ENCODE measurements at regions not wholly inside any gene's neighbourhood (a gene's known extent, or its start where the extent isn't known, plus 50 kb on each side); places are given as distances from the start of the nearest gene placed in this dataset.
A peak's percentile ranks its signal among the peaks of the same experiment; 100 is the strongest.

- Histone ChIP-seq H3K9me3 (no peaks in the 10 kb centered on the region), H3K4me1 (peaks cover 19 to 32% (median 22%) of the 10 kb centered on the region in 4 donors), H3K27ac (replicated peaks in 1 of 4) (peak overlapping the region in 1 of 4 donors; percentile 20), H3K36me3 (no peaks in the 10 kb centered on the region), H3K27me3 (no peaks in the 10 kb centered on the region), H3K4me3 (no peak overlapping the region)
- no peak for DNase-seq (ENCODE audit: extremely low spot score)
- WGBS, result 78% methylated on average over 7 of the region's 7 CpGs
- intact Hi-C loops (cut with DNase I), result no loop called here
- no peak for TF ChIP-seq POLR2A (IDR thresholded peaks at IDR 0.05; ENCODE audit: low read depth)
- TF ChIP-seq EP300 (IDR thresholded peaks at IDR 0.05), result no peak
- TF ChIP-seq POLR2AphosphoS5 (IDR thresholded peaks at IDR 0.05), result no peak
- no peak for TF ChIP-seq CTCF (IDR thresholded peaks at IDR 0.05)
Measured at GRCh38 chr20:53679597-53680309, 86.1 kb upstream of the ZNF217 start.

GRCh38 chr20:53678990-53679596 lies 85.5 kb upstream of the ZNF217 start:
- peaks cover 19 to 32% (median 22%) of the 10 kb centered on the region in 4 donors for H3K4me1 ChIP-seq
- 66% methylated on average over 3 of the region's 3 CpGs for WGBS
- TF ChIP-seq EP300 (IDR thresholded peaks at IDR 0.05) (no peak), CTCF (IDR thresholded peaks at IDR 0.05) (no peak), POLR2AphosphoS5 (IDR thresholded peaks at IDR 0.05) (no peak), POLR2A (IDR thresholded peaks at IDR 0.05; ENCODE audit: low read depth) (no peak)
- H3K27me3 ChIP-seq, result no peaks in the 10 kb centered on the region
- H3K4me3 ChIP-seq, result no peak overlapping the region
- no peaks in the 10 kb centered on the region for H3K9me3 ChIP-seq
- no peak overlapping the region for H3K27ac ChIP-seq (replicated peaks in 1 of 4)
- no peak for DNase-seq (ENCODE audit: extremely low spot score)
- H3K36me3 ChIP-seq, result no peaks in the 10 kb centered on the region
- intact Hi-C loops (cut with DNase I), result no loop called here

GRCh38 chr20:53678315-53678989 lies 84.8 kb upstream of the ZNF217 start:
- Histone ChIP-seq H3K9me3 (no peaks in the 10 kb centered on the region), H3K27ac (replicated peaks in 1 of 4) (no peak overlapping the region), H3K36me3 (no peaks in the 10 kb centered on the region), H3K4me1 (peaks cover 19 to 32% (median 22%) of the 10 kb centered on the region in 4 donors), H3K4me3 (no peak overlapping the region), H3K27me3 (no peaks in the 10 kb centered on the region)
- 68% methylated on average over 7 of the region's 7 CpGs for WGBS
- no peak for DNase-seq (ENCODE audit: extremely low spot score)
- intact Hi-C loops (cut with DNase I), result no loop called here
- TF ChIP-seq POLR2A (IDR thresholded peaks at IDR 0.05; ENCODE audit: low read depth), result no peak
- no peak for TF ChIP-seq CTCF (IDR thresholded peaks at IDR 0.05)
- no peak for TF ChIP-seq POLR2AphosphoS5 (IDR thresholded peaks at IDR 0.05)
- no peak for TF ChIP-seq EP300 (IDR thresholded peaks at IDR 0.05)

- DNase-seq (ENCODE audit: extremely low spot score), result no peak
Measured at GRCh38 chr20:53677447-53678314, 84.0 kb upstream of the ZNF217 start.

More at GRCh38 chr20:53677447-53678314, 84.0 kb upstream of the ZNF217 start:
- Histone ChIP-seq H3K36me3 (no peaks in the 10 kb centered on the region), H3K27ac (replicated peaks in 1 of 4) (no peak overlapping the region), H3K27me3 (no peaks in the 10 kb centered on the region), H3K9me3 (no peaks in the 10 kb centered on the region), H3K4me1 (peaks cover 19 to 32% (median 22%) of the 10 kb centered on the region in 4 donors), H3K4me3 (no peak overlapping the region)
- WGBS, result 66% methylated on average over 12 of the region's 12 CpGs
- intact Hi-C loops (cut with DNase I), result no loop called here
- TF ChIP-seq EP300 (IDR thresholded peaks at IDR 0.05) (no peak), POLR2A (IDR thresholded peaks at IDR 0.05; ENCODE audit: low read depth) (no peak), CTCF (IDR thresholded peaks at IDR 0.05) (no peak), POLR2AphosphoS5 (IDR thresholded peaks at IDR 0.05) (no peak)
